Astrocyte (in vitro differentiated cells and primary cell): ENCODE measurements at regions not wholly inside any gene's neighbourhood (a gene's known extent, or its start where the extent isn't known, plus 50 kb on each side); places are given as distances from the start of the nearest gene placed in this dataset.

Experiments
- DNase-seq: peaks from one replicate; pipeline ENCODE4 v3.0.0-alpha.2; 2010; ENCODE audit warnings: low read depth
- FAIRE-seq: peaks from 2 replicates; lab custom pipeline; 2011; peaks lifted over from hg19 to GRCh38; lab: Jason Lieb, UNC
- H2AFZ ChIP-seq: 2 replicates; pipeline ENCODE4 v1.6.0; 2012; ENCODE audit warnings: low read depth, low read length, inconsistent platforms
- H3K27ac ChIP-seq: 2 replicates; pipeline ENCODE4 v1.5.1; 2011; ENCODE audit warnings: low read depth, low read length, inconsistent platforms
- H3K27me3 ChIP-seq: 2 replicates; pipeline ENCODE4 v1.6.0; 2011; ENCODE audit warnings: low read length, inconsistent platforms; ENCODE audit not compliant: insufficient read depth
- H3K36me3 ChIP-seq: 2 replicates; pipeline ENCODE4 v1.5.1; 2011; ENCODE audit warnings: low read length, inconsistent platforms; ENCODE audit not compliant: insufficient read depth
- H3K4me1 ChIP-seq: 2 replicates; pipeline ENCODE4 v1.5.1; 2011; ENCODE audit warnings: low read length, inconsistent platforms; ENCODE audit not compliant: insufficient read depth
- H3K4me2 ChIP-seq: 2 replicates; pipeline ENCODE4 v1.6.0; 2012; ENCODE audit warnings: low read length, inconsistent platforms
- H3K4me3 ChIP-seq: 2 replicates; pipeline ENCODE4 v1.5.1; 2011; ENCODE audit warnings: low read depth, mild to moderate bottlenecking, low read length, inconsistent platforms; ENCODE audit not compliant: insufficient read depth
- H3K79me2 ChIP-seq: 2 replicates; pipeline ENCODE4 v1.6.0; 2012; ENCODE audit warnings: mild to moderate bottlenecking, low read length, inconsistent platforms; ENCODE audit not compliant: insufficient read depth
- H3K9ac ChIP-seq: 2 replicates; pipeline ENCODE4 v1.6.0; 2012; ENCODE audit warnings: mild to moderate bottlenecking, low read length, inconsistent platforms
- H3K9me3 ChIP-seq: 2 replicates; pipeline ENCODE4 v1.5.1; 2012; ENCODE audit warnings: low read depth, mild to moderate bottlenecking, low read length, inconsistent platforms; ENCODE audit not compliant: insufficient read depth
- H4K20me1 ChIP-seq: 2 replicates; pipeline ENCODE4 v1.6.0; 2012; ENCODE audit warnings: low read length, inconsistent platforms; ENCODE audit not compliant: insufficient read depth
- H3K27ac Mint-ChIP-seq: one replicate; pipeline ENCODE4 v1.8.0; 2021; ENCODE audit warnings: mild to moderate bottlenecking, mixed read lengths; ENCODE audit not compliant: unreplicated experiment
- H3K27me3 Mint-ChIP-seq: one replicate; pipeline ENCODE4 v1.8.0; 2021; ENCODE audit warnings: low read depth, mixed read lengths; ENCODE audit not compliant: unreplicated experiment
- H3K36me3 Mint-ChIP-seq: one replicate; pipeline ENCODE4 v1.8.0; 2021; ENCODE audit warnings: low read depth, mixed read lengths; ENCODE audit not compliant: unreplicated experiment
- H3K4me1 Mint-ChIP-seq: one replicate; pipeline ENCODE4 v1.8.0; 2021; ENCODE audit warnings: low read depth, mixed read lengths; ENCODE audit not compliant: unreplicated experiment
- H3K4me3 Mint-ChIP-seq: one replicate; pipeline ENCODE4 v1.8.0; 2021; ENCODE audit warnings: mild to moderate bottlenecking, moderate library complexity, mixed read lengths; ENCODE audit not compliant: unreplicated experiment
- H3K9me3 Mint-ChIP-seq: one replicate; pipeline ENCODE4 v1.8.0; 2021; ENCODE audit warnings: mild to moderate bottlenecking, mixed read lengths; ENCODE audit not compliant: unreplicated experiment
- CTCF ChIP-seq: IDR thresholded peaks from 2 replicates; pipeline ENCODE4 v1.5.1; 2011; ENCODE audit warnings: low read depth, mild to moderate bottlenecking, inconsistent platforms, low read length, moderate library complexity; ENCODE audit not compliant: insufficient read depth
- EZH2 ChIP-seq: IDR thresholded peaks from 2 replicates; pipeline ENCODE4 v1.6.1; 2012; ENCODE audit warnings: mild to moderate bottlenecking, low read length, inconsistent platforms; ENCODE audit not compliant: insufficient read depth

- no peak overlapping the region for H2AFZ ChIP-seq
- FAIRE-seq (no peak), DNase-seq (no peak)
- H3K36me3 Mint-ChIP-seq: no peaks in the 10 kb centered on the region
- peaks cover 6% of the 10 kb centered on the region for H3K9me3 Mint-ChIP-seq
- TF ChIP-seq CTCF (no peak), EZH2 (no peak)
- no peaks in the 10 kb centered on the region for H3K27me3 ChIP-seq
- H3K4me3 Mint-ChIP-seq: no peak overlapping the region
- no peak overlapping the region for H3K27ac ChIP-seq
- H3K4me1 Mint-ChIP-seq: no peaks in the 10 kb centered on the region
- H3K79me2 ChIP-seq: no peaks in the 10 kb centered on the region
- H3K9me3 ChIP-seq: no peaks in the 10 kb centered on the region
- H3K9ac ChIP-seq: no peak overlapping the region
- H3K27ac Mint-ChIP-seq: no peak overlapping the region
- H3K4me3 ChIP-seq: no peak overlapping the region
- no peaks in the 10 kb centered on the region for H4K20me1 ChIP-seq
- H3K36me3 ChIP-seq: no peaks in the 10 kb centered on the region
- no peaks in the 10 kb centered on the region for H3K4me1 ChIP-seq
- no peak overlapping the region for H3K4me2 ChIP-seq
- H3K27me3 Mint-ChIP-seq: no peaks in the 10 kb centered on the region
Observed at GRCh38 chr14:82521191-82521590, 987.5 kb upstream of the SEL1L start.

GRCh38 chr14:82528016-82528415 is 994.4 kb upstream of the SEL1L start:
- Histone ChIP-seq H3K4me3 (no peak overlapping the region), H3K36me3 (no peaks in the 10 kb centered on the region), H2AFZ (no peak overlapping the region), H3K79me2 (no peaks in the 10 kb centered on the region), H3K4me2 (no peak overlapping the region), H3K9ac (no peak overlapping the region), H4K20me1 (no peaks in the 10 kb centered on the region), H3K27ac (no peak overlapping the region), H3K4me1 (no peaks in the 10 kb centered on the region), H3K9me3 (no peaks in the 10 kb centered on the region), H3K27me3 (no peaks in the 10 kb centered on the region)
- DNase-seq (no peak), FAIRE-seq (no peak)
- Mint-ChIP-seq H3K4me3 (no peak overlapping the region), H3K9me3 (peaks cover 4% of the 10 kb centered on the region), H3K4me1 (no peaks in the 10 kb centered on the region), H3K27ac (no peak overlapping the region), H3K36me3 (no peaks in the 10 kb centered on the region), H3K27me3 (no peaks in the 10 kb centered on the region)
- no peak for TF ChIP-seq CTCF
- no peak for TF ChIP-seq EZH2

- no peaks in the 10 kb centered on the region for H3K27me3 Mint-ChIP-seq
Observed at GRCh38 chr14:82533351-82533750, 999.7 kb upstream of the SEL1L start.

More at GRCh38 chr14:82533351-82533750, 999.7 kb upstream of the SEL1L start:
- Histone ChIP-seq H3K36me3 (no peaks in the 10 kb centered on the region), H3K27me3 (no peaks in the 10 kb centered on the region), H3K27ac (no peak overlapping the region), H3K9me3 (no peaks in the 10 kb centered on the region), H3K79me2 (no peaks in the 10 kb centered on the region), H2AFZ (no peak overlapping the region), H3K4me3 (no peak overlapping the region), H4K20me1 (no peaks in the 10 kb centered on the region), H3K4me1 (no peaks in the 10 kb centered on the region), H3K9ac (no peak overlapping the region), H3K4me2 (no peak overlapping the region)
- Mint-ChIP-seq H3K9me3 (peaks cover 3% of the 10 kb centered on the region), H3K36me3 (no peaks in the 10 kb centered on the region), H3K4me1 (no peaks in the 10 kb centered on the region), H3K4me3 (no peak overlapping the region), H3K27ac (no peak overlapping the region)
- DNase-seq: no peak
- no peak for TF ChIP-seq CTCF
- no peak for TF ChIP-seq EZH2
- FAIRE-seq: no peak
